ENCODE measurements at regions not wholly inside any gene's neighbourhood (a gene's known extent, or its start where the extent isn't known, plus 50 kb on each side); places are given as distances from the start of the nearest gene placed in this dataset.

- DNase-seq: no peak
These were observed 185.5 kb upstream of the NFE2L3 start for GRCh38 chr7:25966469-25966868.

DNA sequence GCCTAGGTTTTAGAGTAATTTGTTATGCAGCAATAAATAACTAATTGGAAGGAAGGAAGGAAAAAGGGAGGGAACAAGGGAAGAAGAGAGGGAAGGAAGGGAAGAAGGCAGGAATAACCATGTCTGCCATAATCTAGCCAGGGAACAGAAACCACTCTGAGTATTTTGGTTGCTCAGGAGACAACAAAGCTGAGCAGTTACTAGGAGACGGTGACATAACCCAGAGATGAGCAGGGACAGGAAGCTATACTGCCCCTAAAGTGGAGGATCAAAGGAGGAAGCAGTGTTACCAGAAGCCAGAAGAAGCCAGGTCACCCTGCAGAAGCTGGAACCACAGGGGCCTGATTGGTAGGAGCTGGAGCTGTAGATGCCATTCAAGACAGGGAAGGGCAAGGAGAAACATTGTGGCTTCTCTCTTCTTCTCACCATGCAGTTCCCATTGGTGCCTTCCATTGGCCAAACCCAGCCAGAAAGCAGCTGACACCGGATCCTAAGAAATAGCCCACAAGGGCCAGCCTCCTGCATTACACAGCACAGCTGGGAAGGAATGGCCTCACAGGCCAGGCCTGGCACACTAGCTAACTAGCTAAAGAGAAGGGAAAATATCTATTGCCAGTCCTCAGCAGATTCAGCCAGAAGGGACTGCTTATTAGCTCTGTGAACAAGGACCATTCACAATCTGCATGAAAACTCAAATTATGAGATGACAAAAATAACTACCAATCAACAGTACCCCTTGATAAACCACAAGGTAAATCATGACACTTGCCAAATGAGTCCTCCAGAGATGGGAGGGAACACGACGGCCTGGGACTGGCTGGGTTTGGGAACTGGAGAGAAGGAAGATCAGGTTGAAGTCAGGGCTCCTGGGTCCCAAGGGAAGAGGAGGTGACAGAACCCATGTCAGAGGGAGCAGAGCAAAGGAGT is 184.5 kb upstream of the NFE2L3 start:
- no peak for DNase-seq

DNA sequence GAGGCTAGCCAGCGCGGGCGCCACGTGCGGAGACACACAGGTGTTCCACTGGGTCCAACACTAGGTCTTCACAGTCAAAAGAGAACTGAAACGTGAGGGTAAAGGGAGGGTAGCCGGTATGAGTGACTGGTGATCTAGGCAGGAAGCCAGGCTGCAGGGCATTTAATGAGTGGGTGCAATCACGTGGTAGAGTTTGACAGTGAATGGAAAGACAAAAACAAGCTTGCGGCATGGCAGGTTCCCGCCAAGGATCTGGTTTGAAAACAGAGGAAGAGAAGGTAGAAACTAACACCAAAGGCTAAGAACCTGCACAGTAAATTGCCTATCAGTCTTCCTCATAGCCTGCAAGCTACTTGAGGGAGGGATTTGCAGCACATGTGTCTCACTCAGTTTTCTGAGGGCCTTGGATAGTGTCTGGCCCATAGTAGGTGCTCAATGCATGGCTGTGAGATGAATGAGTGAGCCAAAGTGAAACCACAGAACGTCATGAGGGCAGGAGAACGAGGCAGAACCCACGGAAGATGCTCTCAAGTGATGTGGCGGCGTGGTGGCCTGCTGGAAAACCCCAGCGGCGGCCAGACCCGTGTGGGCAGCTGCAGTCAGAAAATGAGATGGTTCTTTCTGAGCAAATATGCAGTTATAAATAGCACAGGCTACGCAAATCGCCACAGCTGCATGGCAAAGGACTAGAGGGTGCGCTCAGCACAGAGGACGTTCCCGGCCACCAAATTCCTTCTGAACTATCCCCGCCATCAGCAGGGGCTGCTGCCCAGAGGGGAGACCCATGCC is 183.6 kb upstream of the NFE2L3 start:
- DNase-seq: no peak

DNA sequence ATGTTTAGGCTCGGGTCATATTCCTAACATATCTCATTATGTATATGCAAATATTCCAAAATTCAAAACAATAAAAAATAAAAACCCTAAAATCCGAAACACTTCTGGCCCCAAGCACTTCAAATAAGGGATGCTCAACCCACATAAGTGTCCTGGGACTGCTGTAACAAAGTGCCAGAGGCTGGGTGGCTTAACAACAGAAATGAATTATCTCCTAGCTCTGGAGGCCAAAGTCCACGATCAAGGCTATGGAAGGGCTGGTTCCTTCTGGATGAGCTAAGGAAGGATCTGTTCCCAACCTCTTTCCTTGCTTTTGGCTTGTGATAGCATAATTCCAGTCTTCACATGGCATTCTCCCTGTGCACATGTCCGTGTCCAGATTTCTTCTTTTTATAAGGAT is 181.6 kb upstream of the NFE2L3 start:
- no peak for DNase-seq

DNA sequence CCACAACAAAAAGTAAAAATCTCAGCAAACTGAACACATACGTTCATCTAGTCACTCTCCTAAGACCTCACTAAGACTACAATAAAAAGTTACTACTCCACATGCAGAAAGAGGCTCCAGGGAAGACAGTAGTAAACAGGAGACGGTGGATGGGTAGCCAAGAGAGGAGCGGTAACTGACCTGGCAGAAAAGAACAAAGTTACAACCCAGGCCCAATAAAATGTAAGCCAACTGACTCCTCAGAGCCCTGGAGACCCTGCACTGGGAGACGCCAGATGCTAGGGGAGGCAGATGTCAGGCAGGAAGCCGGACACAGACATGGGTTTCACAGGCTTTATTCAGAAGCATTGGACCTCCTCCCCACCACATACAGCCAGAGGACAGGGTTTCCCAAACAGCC is 181.1 kb upstream of the NFE2L3 start:
- no peak for DNase-seq

DNA sequence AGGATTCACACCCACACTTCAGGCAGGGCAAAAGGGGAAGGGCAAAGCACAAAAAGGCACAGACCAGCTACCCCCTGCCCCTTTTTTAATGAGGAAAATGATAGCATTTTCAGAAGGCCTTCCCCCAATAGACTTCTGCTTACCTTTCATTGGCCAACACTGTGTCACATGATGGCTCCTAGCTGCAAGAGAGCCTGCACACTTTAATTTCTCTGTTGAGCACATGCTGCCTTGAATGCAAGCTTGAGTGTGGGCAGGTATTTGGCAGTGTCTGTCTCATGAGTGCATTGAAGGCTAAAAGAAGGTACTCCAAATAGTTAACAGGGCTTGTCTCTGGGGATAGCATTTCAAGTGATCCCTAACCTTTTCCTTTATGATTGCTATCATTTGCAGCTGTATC is 175.4 kb upstream of the NFE2L3 start:
- DNase-seq: no peak

GRCh38 chr7:25978466-25978865 is 173.5 kb upstream of the NFE2L3 start:
- DNase-seq: no peak

DNA sequence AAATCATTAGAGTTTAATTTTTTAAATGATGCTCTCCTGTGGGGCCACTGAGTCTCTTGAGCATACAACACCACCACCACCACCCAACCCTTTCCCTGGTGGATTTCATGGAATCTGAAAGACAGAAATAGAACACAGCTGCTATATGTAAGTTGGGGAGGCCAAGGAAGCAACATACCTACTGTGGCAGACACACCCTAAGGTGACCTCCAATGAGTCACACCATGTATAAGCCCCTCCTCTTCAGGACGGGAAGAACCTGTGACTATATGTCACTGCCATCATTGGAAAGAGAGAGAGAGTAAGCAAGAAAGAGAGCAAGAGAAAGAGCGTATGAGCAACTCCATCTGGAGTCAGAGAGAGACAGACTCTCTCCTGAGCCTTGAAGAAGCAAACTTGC is 172.4 kb upstream of the NFE2L3 start:
- DNase-seq: no peak

DNA sequence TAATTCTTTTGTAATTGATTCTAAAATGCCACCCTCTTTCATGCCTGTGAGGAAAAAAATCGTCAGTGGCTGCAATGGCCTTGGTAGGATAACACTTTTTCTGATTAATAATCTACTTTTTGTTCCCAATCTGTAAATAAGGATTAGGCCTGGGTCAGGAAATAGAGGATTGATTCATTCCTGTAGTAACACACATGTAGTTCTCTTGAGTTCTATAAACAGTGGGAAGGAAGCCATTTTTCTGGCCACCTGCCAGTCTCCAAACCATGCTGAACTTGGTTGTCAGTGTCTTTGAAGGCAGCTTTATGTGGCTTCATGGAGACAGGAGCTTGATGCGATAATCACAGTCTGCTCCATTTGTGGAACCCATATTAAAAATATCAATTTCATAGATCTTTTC is 169.3 kb upstream of the NFE2L3 start:
- no peak for DNase-seq

DNA sequence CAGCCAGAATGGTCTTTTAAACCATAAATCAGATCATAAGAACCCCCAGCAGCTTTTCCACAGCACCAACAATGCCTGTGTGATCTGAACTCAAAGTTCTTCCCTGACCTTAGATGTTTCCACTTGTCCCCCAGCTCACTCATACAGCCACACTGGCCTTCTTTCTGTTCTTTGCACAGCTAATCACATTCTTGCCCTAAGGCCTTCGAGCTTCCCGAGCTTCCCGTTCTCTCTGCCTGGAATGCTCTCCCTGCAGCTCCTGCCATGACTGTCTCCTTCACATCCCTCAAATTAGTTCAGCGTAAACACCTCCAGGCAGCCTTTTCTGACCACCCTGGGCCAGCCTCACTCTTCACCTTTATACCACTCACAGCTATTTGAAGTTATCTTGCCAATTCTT is 166.8 kb upstream of the NFE2L3 start:
- DNase-seq: no peak

DNA sequence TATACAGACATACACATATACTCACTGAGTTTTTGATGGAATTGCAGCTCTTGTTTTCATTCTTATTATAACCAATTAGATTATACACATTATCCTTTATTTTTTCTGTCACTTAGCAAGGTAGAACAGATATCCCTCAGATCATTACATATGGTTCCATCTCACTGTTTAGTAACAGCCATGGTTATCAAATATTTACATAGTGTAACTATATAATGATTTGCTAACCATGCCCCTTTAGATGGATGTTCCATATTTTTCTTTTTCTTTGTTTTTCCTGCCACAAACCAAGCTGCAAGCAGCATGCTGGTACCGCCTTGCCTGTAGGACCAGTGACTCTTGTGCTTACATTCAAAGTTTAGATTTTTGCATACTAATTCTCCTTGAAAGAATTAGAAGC is 163.4 kb upstream of the NFE2L3 start:
- DNase-seq: no peak

DNA sequence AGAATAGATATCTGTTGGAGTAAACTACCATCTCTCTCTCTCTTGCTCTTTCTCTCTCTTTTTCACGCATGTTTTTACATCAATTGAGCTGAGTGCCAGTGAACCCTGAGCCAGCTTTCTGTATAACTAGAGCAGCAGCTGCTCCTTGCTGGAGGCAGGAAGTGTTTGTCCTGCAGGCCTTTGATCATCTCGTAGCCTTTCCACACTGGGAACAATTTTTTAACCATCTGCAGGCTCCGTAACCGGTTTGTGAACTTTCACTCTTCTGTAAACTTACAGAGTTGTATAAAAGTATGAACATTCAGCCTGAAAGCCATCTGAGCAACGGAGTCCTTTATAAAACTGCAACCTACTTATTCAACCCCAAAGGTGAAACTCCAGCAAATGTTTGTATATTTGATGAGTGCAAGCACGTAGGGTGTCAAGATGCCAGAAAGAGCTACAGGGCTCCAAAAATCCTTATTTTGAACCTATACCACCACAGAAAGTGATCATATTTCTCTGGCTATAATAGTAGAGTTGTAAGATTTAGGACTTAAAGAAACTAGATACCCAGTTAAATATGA is 162.8 kb upstream of the NFE2L3 start:
- DNase-seq: no peak

DNA sequence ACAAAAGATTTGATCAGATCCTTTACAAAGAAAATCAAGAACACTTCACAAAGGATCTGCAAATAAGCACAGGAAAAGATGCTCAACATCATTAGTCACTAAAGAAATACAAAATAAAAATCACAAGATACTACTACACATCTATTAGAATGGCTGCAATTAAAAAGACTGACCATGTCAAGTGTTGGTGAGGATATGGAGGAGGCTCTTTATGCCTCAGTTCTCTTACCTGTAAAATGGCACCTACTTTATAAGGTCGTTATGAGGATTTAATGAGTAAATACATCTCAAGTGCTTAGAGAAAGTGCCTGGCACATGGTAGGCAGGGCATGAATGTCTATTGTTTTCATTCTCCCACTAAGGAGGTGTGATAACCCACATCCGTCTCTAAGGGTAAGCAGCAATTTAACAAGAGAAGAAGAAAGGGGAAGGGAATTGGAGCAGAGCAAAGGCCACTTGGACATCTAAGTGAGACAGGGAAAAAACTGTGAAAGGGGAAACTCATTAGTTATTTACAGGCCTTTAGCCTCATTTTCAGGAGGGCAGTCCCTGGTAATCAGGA is 157.5 kb upstream of the NFE2L3 start:
- DNase-seq: no peak

- no peak for DNase-seq
These were observed 156.8 kb upstream of the NFE2L3 start for GRCh38 chr7:25995216-25995615.

DNA sequence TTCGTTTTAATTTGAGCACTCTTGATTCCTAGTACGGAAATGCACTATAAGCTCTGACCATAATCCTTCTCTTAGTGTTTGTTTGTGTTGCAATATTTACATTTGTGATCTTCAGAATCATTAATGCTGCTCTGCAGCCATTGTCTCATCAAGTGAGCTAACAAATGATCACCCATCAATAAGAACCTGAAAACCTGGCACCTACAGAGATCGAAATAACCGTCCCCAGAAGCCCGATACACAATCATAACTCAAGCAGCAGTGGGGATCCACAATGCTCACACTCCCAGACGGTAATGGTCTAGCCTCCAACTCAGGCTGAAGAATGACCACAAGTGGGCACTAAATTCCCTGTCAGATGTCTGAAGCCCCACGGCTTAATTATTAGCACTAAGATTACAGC is 156.0 kb upstream of the NFE2L3 start:
- no peak for DNase-seq

- DNase-seq: no peak
These were observed 153.5 kb upstream of the NFE2L3 start for GRCh38 chr7:25998499-25998898.

DNA sequence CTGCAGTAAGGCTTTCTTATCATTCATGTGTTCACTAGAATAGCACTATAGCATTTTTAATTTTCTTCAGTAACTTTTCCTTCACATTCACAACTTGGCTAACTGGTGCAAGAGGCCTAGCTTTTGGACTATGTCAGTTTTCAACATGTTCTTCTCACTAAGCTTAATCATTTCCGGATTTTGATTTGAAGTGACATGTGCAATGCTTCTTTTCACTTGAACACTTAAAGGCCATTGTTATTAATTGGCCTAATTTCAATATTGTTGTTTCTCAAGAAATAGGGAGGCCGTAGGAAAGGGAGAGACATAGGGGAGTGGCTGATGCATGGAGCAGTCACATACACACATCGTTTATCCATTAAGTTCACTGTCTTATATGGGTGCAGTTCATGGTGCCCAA is 151.2 kb upstream of the NFE2L3 start:
- DNase-seq: no peak

- no peak for DNase-seq
These were observed 150.2 kb upstream of the NFE2L3 start for GRCh38 chr7:26001662-26002244.

GRCh38 chr7:26005683-26006410 is 146.2 kb upstream of the NFE2L3 start:
- DNase-seq: no peak

- DNase-seq: no peak
These were observed 145.6 kb upstream of the NFE2L3 start for GRCh38 chr7:26006426-26006825.

DNA sequence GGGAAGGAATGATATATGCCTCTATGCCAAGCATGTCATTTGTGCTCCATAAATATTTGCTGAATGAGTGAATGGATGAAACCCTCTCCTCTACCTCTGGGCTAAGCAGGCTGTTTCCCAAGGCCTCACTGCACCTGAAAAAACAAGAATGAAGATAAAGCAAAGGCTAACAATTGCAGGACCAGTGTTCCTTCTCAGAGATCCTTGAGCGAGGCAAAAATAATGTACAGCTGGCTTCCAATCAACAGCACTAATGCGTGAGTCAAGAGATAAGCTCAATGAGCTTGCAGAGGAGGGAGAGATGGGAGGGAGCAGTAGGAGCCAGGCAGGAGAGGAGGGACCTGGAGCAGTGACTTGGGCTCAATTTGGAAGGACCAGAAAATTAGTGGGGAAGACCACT is 144.5 kb upstream of the NFE2L3 start:
- no peak for DNase-seq
